AG04450 (cell line): ENCODE measurements at regions not wholly inside any gene's neighbourhood (a gene's known extent, or its start where the extent isn't known, plus 50 kb on each side); places are given as distances from the start of the nearest gene placed in this dataset.

Experiments used
- CTCF ChIA-PET: fragments of 300-600, 350-600 bp; formaldehyde crosslinking; extraction: SDS; loops from one replicate; lab custom pipeline; 2022; ENCODE audit warnings: antibody characterized with exemption, inconsistent platforms; lab: Charles Lee
- POLR2A ChIA-PET: fragments of 350-600 bp; formaldehyde crosslinking; extraction: SDS; loops from one replicate; lab custom pipeline; 2021; ENCODE audit warnings: antibody characterized with exemption, inconsistent platforms; lab: Yijun Ruan, JAX
- DNase-seq: peaks from one replicate; pipeline ENCODE4 v3.0.0-alpha.2; 2011; ENCODE audit warnings: low read depth, low spot score
- H3K27ac ChIP-seq: one replicate; pipeline ENCODE4 v1.5.1; 2012; ENCODE audit warnings: low read depth, low read length, control low read depth
- H3K27me3 ChIP-seq: one replicate; pipeline ENCODE4 v1.6.0; 2012; ENCODE audit warnings: low read length; ENCODE audit not compliant: control insufficient read depth, insufficient read depth
- H3K4me3 ChIP-seq: 2 replicates; pipeline ENCODE4 v1.5.1; 2011; ENCODE audit warnings: mild to moderate bottlenecking, low read depth, low read length, control low read depth
- H3K9me3 ChIP-seq: 2 replicates; pipeline ENCODE4 v1.5.1; 2012; ENCODE audit warnings: low read length; ENCODE audit not compliant: control insufficient read depth, insufficient read depth
- TF ChIP-seq, protein P1 (sequence below): IDR thresholded peaks from 2 replicates; pipeline ENCODE4 v1.5.1; 2011; ENCODE audit warnings: low read depth, low read length, control low read depth, inconsistent platforms

DNA sequence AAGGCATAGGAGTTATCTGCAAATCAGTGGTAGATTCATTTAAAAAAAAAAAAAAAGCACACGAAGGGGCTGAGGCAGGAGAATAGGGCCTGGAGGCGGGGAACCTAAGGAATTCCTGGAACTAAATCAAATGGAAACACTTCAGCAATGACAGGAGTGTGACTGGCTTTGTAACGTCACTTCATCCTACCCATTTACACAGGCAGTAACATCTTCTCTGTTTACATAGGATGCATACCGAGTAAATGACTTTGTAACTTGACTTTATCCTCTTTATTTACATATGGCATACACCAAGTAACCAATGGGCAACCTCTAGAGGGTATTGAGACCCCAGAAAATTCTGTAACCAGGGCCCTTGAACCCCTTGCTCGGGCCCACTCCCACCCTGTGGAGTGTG lies 56.4 kb upstream of the IYD start:
- no peak for DNase-seq
- POLR2A ChIA-PET, result no interaction called here
- Histone ChIP-seq H3K27ac (no peak overlapping the region), H3K9me3 (no peaks in the 10 kb centered on the region), H3K27me3 (no peaks in the 10 kb centered on the region), H3K4me3 (no peak overlapping the region)
- CTCF ChIA-PET, result no interaction called here
- TF ChIP-seq, protein P1, sequence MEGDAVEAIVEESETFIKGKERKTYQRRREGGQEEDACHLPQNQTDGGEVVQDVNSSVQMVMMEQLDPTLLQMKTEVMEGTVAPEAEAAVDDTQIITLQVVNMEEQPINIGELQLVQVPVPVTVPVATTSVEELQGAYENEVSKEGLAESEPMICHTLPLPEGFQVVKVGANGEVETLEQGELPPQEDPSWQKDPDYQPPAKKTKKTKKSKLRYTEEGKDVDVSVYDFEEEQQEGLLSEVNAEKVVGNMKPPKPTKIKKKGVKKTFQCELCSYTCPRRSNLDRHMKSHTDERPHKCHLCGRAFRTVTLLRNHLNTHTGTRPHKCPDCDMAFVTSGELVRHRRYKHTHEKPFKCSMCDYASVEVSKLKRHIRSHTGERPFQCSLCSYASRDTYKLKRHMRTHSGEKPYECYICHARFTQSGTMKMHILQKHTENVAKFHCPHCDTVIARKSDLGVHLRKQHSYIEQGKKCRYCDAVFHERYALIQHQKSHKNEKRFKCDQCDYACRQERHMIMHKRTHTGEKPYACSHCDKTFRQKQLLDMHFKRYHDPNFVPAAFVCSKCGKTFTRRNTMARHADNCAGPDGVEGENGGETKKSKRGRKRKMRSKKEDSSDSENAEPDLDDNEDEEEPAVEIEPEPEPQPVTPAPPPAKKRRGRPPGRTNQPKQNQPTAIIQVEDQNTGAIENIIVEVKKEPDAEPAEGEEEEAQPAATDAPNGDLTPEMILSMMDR, result no peak

DNA sequence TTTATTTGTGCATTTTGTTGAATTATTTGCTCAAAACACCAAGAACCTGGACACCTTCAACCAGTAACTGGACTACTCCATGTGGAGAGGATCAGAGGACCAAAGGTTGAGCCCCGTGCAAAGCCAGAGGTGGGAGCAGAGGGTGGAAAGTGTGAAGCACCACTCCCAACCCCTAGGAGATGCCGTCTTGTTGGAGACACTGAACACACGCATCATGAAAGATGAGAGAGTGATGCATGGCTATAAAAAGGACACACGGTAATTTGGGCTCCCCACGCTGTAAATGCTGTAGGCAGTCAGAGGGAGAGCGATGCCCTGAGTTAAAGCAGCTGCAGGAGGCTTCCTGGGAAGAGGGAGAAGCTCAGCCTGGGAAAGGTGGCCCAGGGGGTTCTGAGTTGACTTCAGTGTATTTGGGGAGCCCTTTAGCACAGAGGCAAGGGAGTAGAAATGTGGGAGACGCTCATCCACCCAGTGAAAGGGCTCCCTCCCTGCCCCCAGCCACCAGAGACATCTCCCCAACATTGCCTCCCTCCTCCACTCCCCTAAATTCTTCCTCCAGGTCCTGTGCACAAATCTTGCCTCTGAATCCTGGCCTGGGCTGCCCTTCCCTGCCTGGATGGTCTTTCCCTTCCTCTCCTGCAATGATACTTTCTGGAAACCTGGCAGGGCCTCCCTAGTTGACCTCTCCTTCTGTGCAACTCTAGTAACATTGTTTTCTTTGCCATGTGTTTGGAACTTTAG lies 55.8 kb upstream of the IYD start:
- TF ChIP-seq, protein P1, result no peak
- no peaks in the 10 kb centered on the region for H3K27me3 ChIP-seq
- CTCF ChIA-PET, result interaction anchor here (1.1 kb wide), 1 partner anchor 232 kb away, joined by 3 read pairs; no protein-coding TSS in a partner anchor
- DNase-seq, result no peak
- POLR2A ChIA-PET, result no interaction called here
- H3K9me3 ChIP-seq, result no peaks in the 10 kb centered on the region
- H3K4me3 ChIP-seq, result no peak overlapping the region
- H3K27ac ChIP-seq, result no peak overlapping the region

DNA sequence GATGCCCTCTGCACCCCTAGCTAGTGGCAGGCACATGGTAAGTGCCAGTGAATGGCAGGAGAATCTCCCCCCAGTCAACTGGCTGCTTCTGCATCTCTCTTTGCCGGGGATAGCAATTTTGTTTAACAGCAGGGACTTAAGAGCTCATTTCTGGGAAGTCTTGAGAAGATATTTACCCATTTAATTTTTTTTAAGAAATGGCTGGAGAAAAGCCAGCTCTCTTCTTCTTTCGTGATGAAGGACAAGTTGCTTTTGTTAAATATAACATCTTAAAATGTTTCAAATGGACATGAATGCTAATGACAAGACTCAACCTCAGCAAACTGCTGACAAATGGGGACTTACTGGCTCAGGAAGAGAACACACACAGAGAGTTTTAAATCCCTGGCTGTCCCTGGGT lies 55.0 kb upstream of the IYD start:
- Histone ChIP-seq H3K4me3 (no peak overlapping the region), H3K9me3 (no peaks in the 10 kb centered on the region), H3K27me3 (no peaks in the 10 kb centered on the region), H3K27ac (no peak overlapping the region)
- TF ChIP-seq, protein P1, result no peak
- no peak for DNase-seq
- ChIA-PET POLR2A (no interaction called here), CTCF (interaction anchor here (1.1 kb wide), 1 partner anchor 233 kb away, joined by 3 read pairs; no protein-coding TSS in a partner anchor)

DNA sequence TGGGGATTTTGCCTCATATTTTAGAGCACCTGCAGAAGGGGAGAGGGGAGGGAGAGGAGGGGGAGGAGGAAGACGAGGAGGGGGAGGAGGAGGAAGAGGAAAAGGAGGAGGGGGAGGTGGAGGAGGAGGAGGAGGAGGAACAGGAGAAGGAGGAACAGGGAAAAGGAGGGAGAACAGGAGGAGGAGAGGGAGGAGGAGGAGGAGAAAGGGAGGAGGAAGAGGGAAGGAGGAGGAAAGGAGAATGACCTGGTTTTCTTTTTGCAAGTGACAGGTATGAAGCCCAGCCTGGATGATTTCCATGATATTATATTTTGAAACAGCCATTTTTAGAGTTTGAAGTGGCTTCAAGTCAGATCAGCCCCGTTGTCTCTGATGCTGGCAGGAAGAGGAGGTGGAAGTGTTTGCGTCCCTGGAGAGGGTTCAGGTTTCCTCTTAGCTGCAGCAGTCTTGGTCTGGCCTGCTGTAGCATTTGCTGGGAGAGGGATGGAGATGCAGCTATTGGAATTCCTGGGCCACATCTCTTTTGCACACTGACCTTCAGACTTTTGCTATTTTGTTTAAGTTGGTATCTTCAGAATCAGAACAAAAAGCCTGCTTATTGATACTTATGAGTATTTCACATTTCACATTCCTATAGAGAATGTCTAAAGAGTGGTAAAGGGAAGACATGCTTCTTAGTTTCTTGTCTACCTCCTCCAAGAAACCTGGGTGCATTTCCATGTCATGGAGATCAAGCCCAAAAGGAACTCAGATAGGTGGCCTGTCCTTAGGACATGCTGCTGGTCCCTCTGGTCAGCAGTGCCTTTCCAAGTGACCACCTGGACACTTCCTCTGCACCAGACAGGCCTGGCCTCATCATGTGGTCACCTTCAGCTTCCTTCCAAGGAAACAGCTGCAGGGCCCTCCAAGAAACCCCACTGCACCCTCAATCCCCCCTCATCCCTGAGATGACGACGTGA lies 54.3 kb upstream of the IYD start:
- no peaks in the 10 kb centered on the region for H3K27me3 ChIP-seq
- TF ChIP-seq, protein P1, result no peak
- H3K9me3 ChIP-seq, result no peaks in the 10 kb centered on the region
- POLR2A ChIA-PET, result no interaction called here
- no peak for DNase-seq
- H3K4me3 ChIP-seq, result no peak overlapping the region
- no peak overlapping the region for H3K27ac ChIP-seq
- CTCF ChIA-PET, result interaction anchor here (1.1 kb wide), 1 partner anchor 233 kb away, joined by 3 read pairs; no protein-coding TSS in a partner anchor
